IMR-90 (cell line): ENCODE measurements at regions not wholly inside any gene's neighbourhood (a gene's known extent, or its start where the extent isn't known, plus 50 kb on each side); places are given as distances from the start of the nearest gene placed in this dataset.
A peak's percentile ranks its signal among the peaks of the same experiment; 100 is the strongest.

Source experiments
- ATAC-seq: fragments of 200-7000 bp; cut with Tn5 transposase; 2 replicates; pipeline ENCODE4 v1.9.1; 2020; ENCODE audit warnings: low read depth, mild to moderate bottlenecking, moderate library complexity
- BruUV-seq: library from RNA; stranded (reverse); fragments of 400-500 nt; replicated peaks from 2 replicates; lab custom pipeline; 2021; lab: Mats Ljungman, UMichigan
- CTCF ChIA-PET: fragments of 300-600 bp; formaldehyde crosslinking; extraction: SDS; loops from one replicate; lab custom pipeline; 2021; ENCODE audit warnings: antibody characterized with exemption; lab: Yijun Ruan, JAX
- POLR2A ChIA-PET: fragments of 300-600 bp; sonication (Branson Sonifier 250); formaldehyde crosslinking; loops from one replicate; lab custom pipeline; 2022; ENCODE audit warnings: antibody characterized with exemption; ENCODE audit not compliant: unreplicated experiment; lab: Charles Lee
- DNase-seq: peaks from one replicate; pipeline ENCODE4 v3.0.0; 2013
- H2AFZ ChIP-seq: replicated peaks from 2 replicates; pipeline ENCODE3; 2013; ENCODE audit warnings: low read length, mild to moderate bottlenecking; ENCODE audit not compliant: poor library complexity
- H2AK5ac ChIP-seq: 2 replicates; pipeline ENCODE4 v1.6.1; 2013; ENCODE audit warnings: low read depth, low read length, inconsistent platforms
- H2AK9ac ChIP-seq: replicated peaks from 2 replicates; pipeline ENCODE3; 2013; ENCODE audit warnings: mild to moderate bottlenecking, low read depth, low read length, moderate library complexity; ENCODE audit not compliant: poor library complexity
- H2BK120ac ChIP-seq: 2 replicates; pipeline ENCODE4 v1.6.1; 2013; ENCODE audit warnings: low read depth, low read length, inconsistent platforms
- H2BK15ac ChIP-seq: 3 replicates; pipeline ENCODE4 v1.6.1; 2013; ENCODE audit warnings: low read depth, low read length, inconsistent platforms
- H2BK20ac ChIP-seq: 2 replicates; pipeline ENCODE4 v1.6.1; 2013; ENCODE audit warnings: low read depth, mild to moderate bottlenecking, inconsistent platforms, low read length, moderate library complexity
- H2BK5ac ChIP-seq: 2 replicates; pipeline ENCODE4 v1.6.1; 2013; ENCODE audit warnings: mild to moderate bottlenecking, low read depth, low read length, inconsistent platforms; ENCODE audit not compliant: poor library complexity, severe bottlenecking
- H3K14ac ChIP-seq: replicated peaks from 2 replicates; pipeline ENCODE4 v1.6.1; 2013; ENCODE audit warnings: low read depth, low read length, inconsistent platforms
- H3K18ac ChIP-seq: 2 replicates; pipeline ENCODE4 v1.6.1; 2013; ENCODE audit warnings: low read depth, low read length, control low read depth
- H3K23ac ChIP-seq: 2 replicates; pipeline ENCODE4 v1.6.1; 2013; ENCODE audit warnings: low read depth, low read length, inconsistent platforms
- H3K27ac ChIP-seq: 2 replicates; pipeline ENCODE4 v1.5.1; 2013; ENCODE audit warnings: mild to moderate bottlenecking, control low read depth, low read length; ENCODE audit not compliant: insufficient read depth
- H3K27me3 ChIP-seq: 2 replicates; pipeline ENCODE4 v1.6.1; 2013; ENCODE audit warnings: low read length; ENCODE audit not compliant: control insufficient read depth, insufficient read depth
- H3K36me3 ChIP-seq: 2 replicates; pipeline ENCODE4 v1.6.1; 2013; ENCODE audit warnings: low read length, mixed read lengths; ENCODE audit not compliant: control insufficient read depth, insufficient read depth
- H3K4ac ChIP-seq: 2 replicates; pipeline ENCODE4 v1.6.1; 2013; ENCODE audit warnings: low read depth, low read length, inconsistent platforms
- H3K4me1 ChIP-seq: 2 replicates; pipeline ENCODE4 v1.6.1; 2013; ENCODE audit warnings: low read length, mixed read lengths; ENCODE audit not compliant: control insufficient read depth, insufficient read depth
- H3K4me2 ChIP-seq: 2 replicates; pipeline ENCODE4 v1.6.1; 2013; ENCODE audit warnings: low read depth, mild to moderate bottlenecking, control low read depth, low read length, moderate library complexity
- H3K4me3 ChIP-seq: 2 replicates; pipeline ENCODE4 v1.5.1; 2013; ENCODE audit warnings: low read depth, mild to moderate bottlenecking, control low read depth, low read length, moderate library complexity; ENCODE audit not compliant: insufficient read depth
- H3K56ac ChIP-seq: 2 replicates; pipeline ENCODE4 v1.6.1; 2013; ENCODE audit warnings: low read length, inconsistent platforms; ENCODE audit not compliant: insufficient read depth; ENCODE audit errors: extremely low read depth
- H3K79me1 ChIP-seq, 2 experiments: 2 replicates each; pipeline ENCODE4 v1.6.1; 2013; ENCODE audit warnings: low read length in 2 of 2, inconsistent platforms in 1 of 2, low read depth in 1 of 2
- H3K9ac ChIP-seq: 2 replicates; pipeline ENCODE4 v1.6.1; 2013; ENCODE audit warnings: low read depth, low read length, control low read depth
- H3K9me1 ChIP-seq: 2 replicates; pipeline ENCODE4 v1.6.1; 2013; ENCODE audit warnings: low read length, inconsistent platforms; ENCODE audit not compliant: insufficient read depth
- H3K9me3 ChIP-seq: 2 replicates; pipeline ENCODE4 v1.6.1; 2013; ENCODE audit warnings: low read length; ENCODE audit not compliant: control insufficient read depth, insufficient read depth
- H4K20me1 ChIP-seq: 2 replicates; pipeline ENCODE4 v1.6.1; 2013; ENCODE audit warnings: low read length, inconsistent platforms; ENCODE audit not compliant: insufficient read depth
- H4K5ac ChIP-seq: 2 replicates; pipeline ENCODE4 v1.6.1; 2013; ENCODE audit warnings: mild to moderate bottlenecking, low read depth, low read length, control low read depth
- H4K8ac ChIP-seq, 2 experiments: 2 replicates each; pipeline ENCODE4 v1.6.1; 2013; ENCODE audit warnings: low read depth in 2 of 2, low read length in 2 of 2, control low read depth in 1 of 2, inconsistent platforms in 1 of 2
- H4K91ac ChIP-seq: 2 replicates; pipeline ENCODE4 v1.6.1; 2013; ENCODE audit warnings: low read depth, low read length, inconsistent platforms; ENCODE audit not compliant: insufficient read depth
- MXI1 ChIP-seq: IDR thresholded peaks from 2 replicates; pipeline ENCODE4 v1.6.1; 2012; ENCODE audit warnings: low read depth, mild to moderate bottlenecking, low read length, moderate library complexity, borderline replicate concordance
- NFE2L2 ChIP-seq: fragments of 150-350 bp; IDR thresholded peaks from 2 replicates; pipeline ENCODE4 v1.6.1; 2016; ENCODE audit warnings: low read depth, mild to moderate bottlenecking, low read length
- RAD21 ChIP-seq: IDR thresholded peaks from 2 replicates; pipeline ENCODE4 v1.6.1; 2012; ENCODE audit warnings: low read length, improper control_type of control experiment
- RCOR1 ChIP-seq: IDR thresholded peaks from 2 replicates; pipeline ENCODE4 v1.6.1; 2012; ENCODE audit warnings: mild to moderate bottlenecking, low read length, improper control_type of control experiment; ENCODE audit not compliant: insufficient replicate concordance
- WGBS, 2 experiments: methylation state at CpG; one replicate each; pipeline versions ENCODE4 v1.1.5 to v1.1.7; 2013; ENCODE audit warnings: missing lambda C conversion rate in 2 of 2; ENCODE audit not compliant: insufficient read length in 1 of 2; ENCODE audit errors: extremely low coverage in 2 of 2; 5-methylcytosine and 5-hydroxymethylcytosine counted together
- dilution Hi-C: fragments of 300-500 bp; cut with HindIII; formaldehyde crosslinking; loops from one replicate; pipeline ENCODE4 v1.14.3; 2018; ENCODE audit warnings: low sequenced_read_pairs; ENCODE audit not compliant: unreplicated experiment
- in situ Hi-C: fragments of 300-500 bp; cut with MboI; formaldehyde crosslinking; loops from 3 replicates; pipeline ENCODE4 v1.14.3; 2019; ENCODE audit warnings: low sequenced_read_pairs, inconsistent platforms, mixed read lengths
- intact Hi-C: fragments of 100-400 bp; cut with micrococcal nuclease; formaldehyde crosslinking; loops from 2 replicates; pipeline ENCODE4 v1.10.0; 2022
- TF ChIP-seq, protein P1 (sequence below): fragments of 150-350 bp; IDR thresholded peaks from 2 replicates; pipeline ENCODE4 v1.6.1; 2017; ENCODE audit warnings: mild to moderate bottlenecking, antibody characterized with exemption, low read length, low read depth
- TF ChIP-seq, protein P2 (sequence below): fragments of 150-350 bp; IDR thresholded peaks from 2 replicates; pipeline ENCODE4 v1.6.1; 2016; ENCODE audit warnings: low read depth, mild to moderate bottlenecking, low read length, moderate library complexity, borderline replicate concordance

DNA sequence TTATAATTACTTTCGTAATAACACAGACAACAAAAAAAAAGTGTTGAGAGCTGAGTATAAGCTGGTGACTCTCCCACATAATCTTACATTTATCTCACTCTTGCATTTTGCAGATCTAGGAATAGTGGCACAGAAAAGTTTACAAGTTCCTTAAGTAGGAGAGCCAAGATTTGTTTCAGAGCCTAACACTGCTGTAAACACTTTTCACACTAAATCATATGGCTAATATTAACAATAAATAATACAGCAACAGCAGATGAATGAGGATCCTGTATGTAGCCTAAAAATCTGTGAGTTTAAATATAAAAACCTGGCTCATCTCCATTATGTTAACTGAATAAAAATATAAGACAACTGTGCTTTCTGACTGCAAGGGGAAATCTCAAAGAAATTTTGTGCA is 846.5 kb upstream of the ADAMTS5 start:
- no peak overlapping the region for H2AK9ac ChIP-seq
- TF ChIP-seq NFE2L2 (no peak), MXI1 (no peak), RAD21 (no peak), RCOR1 (no peak)
- TF ChIP-seq, protein P1, sequence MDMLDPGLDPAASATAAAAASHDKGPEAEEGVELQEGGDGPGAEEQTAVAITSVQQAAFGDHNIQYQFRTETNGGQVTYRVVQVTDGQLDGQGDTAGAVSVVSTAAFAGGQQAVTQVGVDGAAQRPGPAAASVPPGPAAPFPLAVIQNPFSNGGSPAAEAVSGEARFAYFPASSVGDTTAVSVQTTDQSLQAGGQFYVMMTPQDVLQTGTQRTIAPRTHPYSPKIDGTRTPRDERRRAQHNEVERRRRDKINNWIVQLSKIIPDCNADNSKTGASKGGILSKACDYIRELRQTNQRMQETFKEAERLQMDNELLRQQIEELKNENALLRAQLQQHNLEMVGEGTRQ = no peak
- TF ChIP-seq, protein P2, sequence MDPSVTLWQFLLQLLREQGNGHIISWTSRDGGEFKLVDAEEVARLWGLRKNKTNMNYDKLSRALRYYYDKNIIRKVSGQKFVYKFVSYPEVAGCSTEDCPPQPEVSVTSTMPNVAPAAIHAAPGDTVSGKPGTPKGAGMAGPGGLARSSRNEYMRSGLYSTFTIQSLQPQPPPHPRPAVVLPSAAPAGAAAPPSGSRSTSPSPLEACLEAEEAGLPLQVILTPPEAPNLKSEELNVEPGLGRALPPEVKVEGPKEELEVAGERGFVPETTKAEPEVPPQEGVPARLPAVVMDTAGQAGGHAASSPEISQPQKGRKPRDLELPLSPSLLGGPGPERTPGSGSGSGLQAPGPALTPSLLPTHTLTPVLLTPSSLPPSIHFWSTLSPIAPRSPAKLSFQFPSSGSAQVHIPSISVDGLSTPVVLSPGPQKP = no peak
- no peak overlapping the region for H3K4me2 ChIP-seq
- H3K36me3 ChIP-seq = no peaks in the 10 kb centered on the region
- peak overlapping the region; percentile 75; the same call in 1 of the 2 replicates for H3K27ac ChIP-seq
- in situ Hi-C loops (no loop called here), intact Hi-C loops (no loop called here), dilution Hi-C loops (no loop called here)
- no peak overlapping the region for H3K23ac ChIP-seq
- WGBS, 2 experiments = no CpG with 5 or more reads among the region's 1 CpG
- ATAC-seq (peak; percentile 37), DNase-seq (no peak)
- peaks cover 11% of the 10 kb centered on the region for H3K4me1 ChIP-seq
- H3K14ac ChIP-seq = no peak overlapping the region
- H4K20me1 ChIP-seq = no peaks in the 10 kb centered on the region
- H2BK15ac ChIP-seq = no peak overlapping the region
- H2AFZ ChIP-seq = no peak overlapping the region
- H4K91ac ChIP-seq = peak overlapping the region; percentile 46; the same call in 1 of the 2 replicates
- no peaks in the 10 kb centered on the region for H3K9me3 ChIP-seq
- H3K27me3 ChIP-seq = no peaks in the 10 kb centered on the region
- peak overlapping the region; percentile 76 for H3K18ac ChIP-seq
- no peaks in the 10 kb centered on the region for H3K9me1 ChIP-seq
- no peaks in the 10 kb centered on the region for H3K79me1 ChIP-seq
- H3K56ac ChIP-seq = 0 out of 2 replicates have a peak overlapping the region, but pooled peaks have one; percentile 24
- no peak overlapping the region; the same call in 1 of the 2 replicates for H4K5ac ChIP-seq
- no peak overlapping the region for H3K4me3 ChIP-seq
- H2BK20ac ChIP-seq = peak overlapping the region; percentile 36; the same call in 1 of the 2 replicates
- no peak overlapping the region for H3K4ac ChIP-seq
- peak overlapping the region; percentile 27; the same call in 1 of the 2 replicates for H3K9ac ChIP-seq
- no peak overlapping the region for H2AK5ac ChIP-seq
- H4K8ac ChIP-seq = peak overlapping the region; percentile 20 to 41; a peak in 2 of 4 replicates
- H2BK120ac ChIP-seq = peak overlapping the region; percentile 46
- H2BK5ac ChIP-seq = no peak overlapping the region
- no TSS peak for BruUV-seq
- ChIA-PET POLR2A (no interaction called here), CTCF (interaction anchor here (0.9 to 1.5 kb wide), 2 partner anchors 10 to 25 kb away, joined by 3 to 4 read pairs; no protein-coding TSS in a partner anchor)
